ENCODE measurements at regions not wholly inside any gene's neighbourhood (a gene's known extent, or its start where the extent isn't known, plus 50 kb on each side); places are given as distances from the start of the nearest gene placed in this dataset.

DNA sequence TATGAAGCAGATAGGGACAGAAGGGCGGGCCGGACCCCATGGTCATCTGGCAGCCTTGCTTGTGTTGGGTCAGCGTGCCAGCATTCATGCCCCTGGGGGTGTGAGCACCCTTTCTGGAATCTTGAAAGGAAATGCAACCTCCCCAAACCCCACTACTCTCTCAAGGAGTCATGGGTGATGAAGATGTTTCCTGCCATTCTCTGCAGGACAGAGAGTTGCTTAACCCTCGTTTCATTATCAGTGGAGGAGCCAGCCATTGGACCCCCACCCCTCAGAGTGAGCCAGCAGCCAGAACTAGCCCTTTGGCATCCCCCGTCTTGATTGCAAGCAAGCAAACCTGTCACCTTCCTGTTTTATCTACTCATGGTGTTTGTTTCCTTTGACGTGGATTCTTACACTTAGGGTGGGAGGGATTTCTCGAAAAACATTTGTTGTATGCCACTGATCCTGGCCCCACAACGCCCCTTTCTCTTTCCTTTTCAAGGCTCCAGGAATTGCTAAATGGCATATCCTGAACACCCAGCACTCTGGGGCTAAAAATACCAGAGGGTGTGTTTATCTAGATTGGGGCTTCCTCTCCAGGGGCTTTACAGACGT lies 258.3 kb downstream of the ETS1 start:
- peak; percentile 37 for DNase-seq (ENCODE audit: low read depth)

DNA sequence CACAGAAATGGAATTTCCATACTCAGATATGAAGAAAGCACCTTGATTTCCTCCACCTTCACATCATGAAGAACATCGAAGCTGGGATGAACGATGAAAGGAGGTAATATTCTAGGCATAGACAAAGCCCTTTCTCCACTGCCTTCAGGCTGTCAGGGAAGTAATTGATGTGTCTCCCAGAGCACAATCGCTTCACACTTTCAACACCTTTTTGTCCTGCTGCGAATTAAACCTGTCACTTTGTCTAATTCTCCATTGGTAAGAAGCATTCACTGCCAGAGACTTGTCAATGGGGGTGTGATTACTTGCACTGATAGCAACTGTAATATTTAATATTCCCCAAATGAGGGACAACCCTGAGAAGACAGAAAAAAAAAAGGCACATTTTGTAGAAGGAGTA lies 260.1 kb downstream of the ETS1 start:
- no peak for DNase-seq (ENCODE audit: low read depth)

DNA sequence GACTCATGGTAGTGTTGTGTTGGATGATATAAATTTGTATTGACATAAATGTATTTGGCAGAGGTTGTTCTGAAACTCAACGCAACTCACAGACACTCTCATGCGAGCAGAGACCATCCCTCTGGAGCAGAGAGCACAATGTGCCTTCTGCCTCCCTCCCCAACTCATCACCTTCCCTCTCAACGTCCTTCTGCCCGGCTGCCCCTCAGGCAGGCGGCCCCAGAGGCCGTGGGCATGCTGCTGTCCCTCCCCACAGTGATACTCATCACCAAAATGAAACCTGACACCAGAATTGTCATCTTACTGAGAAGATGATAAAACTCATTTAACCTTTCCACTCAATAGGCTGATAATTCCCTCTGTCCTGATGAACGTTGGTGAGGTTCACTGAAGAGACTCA lies 260.6 kb downstream of the ETS1 start:
- DNase-seq (ENCODE audit: low read depth): no peak

DNA sequence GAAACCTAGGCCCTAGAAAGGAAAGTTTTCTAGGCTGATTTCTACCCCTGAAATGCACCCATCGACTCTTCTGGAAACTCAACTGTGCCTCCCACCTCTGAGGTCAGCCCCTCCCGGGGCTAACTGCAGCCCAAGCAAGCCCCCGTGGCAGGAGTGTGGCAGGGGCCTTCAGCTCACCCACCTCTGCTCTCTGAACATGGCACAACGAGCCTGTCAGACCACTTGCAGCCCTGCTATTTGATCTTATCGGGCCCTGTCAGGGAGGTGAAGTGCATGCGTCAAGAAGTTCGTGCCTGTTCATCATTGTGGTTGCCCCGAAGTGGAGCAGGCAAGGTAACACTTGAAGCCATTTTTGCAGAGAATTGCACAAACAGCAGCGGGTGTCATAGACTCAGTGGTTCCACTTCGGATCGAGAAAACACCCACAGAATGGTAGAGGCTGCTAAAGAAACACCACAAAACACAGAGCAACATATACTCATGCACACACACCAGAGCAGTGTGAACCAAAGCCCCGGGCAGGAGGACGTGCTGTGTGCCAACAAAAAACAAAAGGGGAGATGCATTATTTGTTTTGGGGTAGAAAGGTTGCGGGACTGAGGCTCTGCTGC lies 262.7 kb downstream of the ETS1 start:
- DNase-seq (ENCODE audit: low read depth): no peak

DNA sequence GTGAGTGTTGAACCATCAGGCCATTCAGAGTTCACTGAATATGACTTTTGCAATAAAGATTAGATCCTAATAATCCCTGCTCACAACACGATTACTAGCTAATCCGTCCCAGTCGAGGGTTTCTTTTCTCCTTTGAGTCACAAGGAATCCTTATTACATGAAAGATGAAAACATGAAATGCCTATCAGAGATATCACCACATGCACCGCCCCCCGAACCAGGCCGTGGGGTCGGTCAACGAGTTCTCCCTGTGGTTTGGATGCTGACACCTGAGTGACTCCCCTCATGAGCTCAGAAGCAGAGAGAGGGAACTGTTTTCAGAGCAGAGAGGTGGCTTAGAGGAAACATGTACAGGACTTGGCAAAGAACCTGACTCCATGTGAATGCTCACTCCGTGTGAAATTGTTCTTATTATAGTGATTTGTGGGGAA lies 263.3 kb downstream of the ETS1 start:
- DNase-seq (ENCODE audit: low read depth): no peak

DNA sequence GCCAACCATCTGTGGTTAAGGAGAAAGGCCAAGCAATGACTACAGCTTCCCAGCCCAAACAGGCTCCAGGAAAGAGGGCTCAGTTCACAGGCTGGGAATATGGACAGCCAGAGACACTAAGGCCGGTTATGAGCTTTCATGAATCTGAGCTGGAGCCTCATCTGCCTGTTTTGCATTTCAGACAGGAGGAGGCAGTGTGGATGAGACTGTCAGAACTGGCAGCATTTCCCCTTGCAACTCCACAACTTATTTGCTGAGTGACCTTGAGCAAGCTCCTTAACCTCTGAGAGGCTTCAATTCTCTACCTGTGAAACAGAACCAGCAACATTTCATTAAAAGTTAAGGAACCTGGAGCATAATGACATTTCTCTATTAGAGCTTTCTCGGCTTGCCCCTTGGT lies 264.0 kb downstream of the ETS1 start:
- no peak for DNase-seq (ENCODE audit: low read depth)

DNA sequence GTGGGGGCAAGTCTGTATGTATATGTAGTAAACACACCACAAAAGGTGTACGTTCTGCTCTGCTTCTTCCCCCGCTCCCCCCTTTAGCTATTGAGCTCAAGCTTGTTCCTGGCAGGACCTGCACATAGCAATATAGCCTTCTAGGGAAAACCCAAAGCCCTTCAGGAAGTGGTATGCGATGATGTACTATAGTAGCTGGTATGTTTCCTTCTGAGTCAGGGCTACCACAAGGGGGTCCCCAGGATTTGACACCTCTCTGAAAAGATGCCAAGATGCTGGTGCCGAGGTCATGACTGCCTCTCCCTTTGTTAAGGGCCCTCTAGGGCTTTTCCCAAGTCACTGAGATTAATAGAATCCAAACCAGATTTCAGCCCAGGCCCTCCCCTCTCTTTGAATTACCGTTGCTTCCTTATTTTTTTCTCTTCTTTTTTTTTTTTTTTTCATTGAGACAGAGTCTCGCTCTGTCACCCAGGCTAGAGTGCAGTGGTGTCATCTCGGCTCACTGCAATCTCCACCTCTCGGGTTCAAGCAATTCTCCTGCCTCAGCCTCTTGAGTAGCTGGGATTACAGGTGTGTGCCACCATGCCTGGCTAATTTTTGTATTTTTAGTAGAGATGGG lies 268.4 kb downstream of the ETS1 start:
- peak; percentile 78 for DNase-seq (ENCODE audit: low read depth)

DNA sequence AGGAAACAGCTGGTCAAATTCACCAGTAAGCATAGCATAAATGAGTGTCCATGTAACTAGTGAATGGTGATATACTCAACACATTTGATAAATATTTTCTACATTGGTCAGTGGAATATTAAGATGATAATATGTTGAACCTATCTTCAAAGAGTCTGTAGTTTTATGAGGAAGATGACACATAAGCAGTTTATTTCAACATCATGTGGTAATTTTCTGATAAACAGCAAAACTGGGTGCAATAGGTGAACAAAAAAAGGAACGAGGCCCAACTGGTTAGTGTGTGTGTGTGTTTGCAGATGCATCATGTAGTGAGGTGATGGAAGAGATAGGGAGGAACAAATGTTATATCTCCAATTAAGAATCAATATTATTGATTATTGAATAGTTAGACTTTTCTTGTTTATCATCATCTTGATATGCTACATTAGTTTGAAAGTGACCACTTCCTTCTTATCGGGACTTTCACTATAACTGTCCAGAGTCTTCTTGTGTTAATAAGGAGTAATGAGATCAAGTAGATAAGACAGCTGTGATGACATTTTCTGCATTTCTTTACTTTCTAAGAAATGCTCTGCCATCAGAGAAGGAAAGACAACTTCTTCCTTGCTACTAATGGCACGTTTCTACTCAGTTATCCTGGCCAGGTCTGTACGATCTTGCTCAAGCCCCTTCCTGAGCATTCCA lies 270.7 kb downstream of the ETS1 start:
- no peak for DNase-seq (ENCODE audit: low read depth)

DNA sequence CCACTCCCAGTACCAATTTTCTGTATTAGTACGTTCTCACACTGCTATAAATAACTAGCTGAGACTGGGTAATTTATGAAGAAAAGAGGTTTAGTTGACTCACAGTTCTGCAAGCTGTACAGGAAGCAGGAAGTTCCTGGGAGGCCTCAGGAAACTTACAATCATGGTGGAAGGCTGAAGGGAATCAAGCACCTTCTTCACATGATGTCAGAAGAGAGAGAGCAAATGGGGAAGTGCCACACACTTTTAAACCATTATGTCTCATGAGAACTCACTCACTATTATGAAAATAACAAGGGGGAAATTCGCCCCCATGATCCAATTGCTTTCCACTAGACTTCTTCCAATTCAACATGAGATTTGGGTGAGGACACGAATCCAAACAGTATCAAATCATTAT lies 271.4 kb downstream of the ETS1 start:
- DNase-seq (ENCODE audit: low read depth): no peak

DNA sequence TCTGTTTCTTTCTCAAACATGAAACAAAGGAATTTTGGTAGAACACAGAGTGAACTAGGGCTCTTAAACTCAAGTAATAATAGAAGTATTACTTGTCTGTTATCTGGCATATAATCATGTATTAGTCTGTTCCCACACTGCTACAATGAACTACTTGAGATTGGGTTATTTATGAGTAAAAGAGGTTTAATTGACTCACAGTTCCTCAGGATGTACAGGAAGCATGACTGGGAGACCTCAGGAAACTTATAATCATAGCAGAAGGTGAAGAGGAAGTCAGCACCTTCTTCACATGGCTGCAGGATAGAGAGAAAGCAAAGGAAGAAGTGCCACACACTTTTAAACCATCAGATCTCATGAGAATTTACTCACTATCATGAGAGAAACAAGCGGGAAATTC lies 273.4 kb downstream of the ETS1 start:
- no peak for DNase-seq (ENCODE audit: low read depth)

DNA sequence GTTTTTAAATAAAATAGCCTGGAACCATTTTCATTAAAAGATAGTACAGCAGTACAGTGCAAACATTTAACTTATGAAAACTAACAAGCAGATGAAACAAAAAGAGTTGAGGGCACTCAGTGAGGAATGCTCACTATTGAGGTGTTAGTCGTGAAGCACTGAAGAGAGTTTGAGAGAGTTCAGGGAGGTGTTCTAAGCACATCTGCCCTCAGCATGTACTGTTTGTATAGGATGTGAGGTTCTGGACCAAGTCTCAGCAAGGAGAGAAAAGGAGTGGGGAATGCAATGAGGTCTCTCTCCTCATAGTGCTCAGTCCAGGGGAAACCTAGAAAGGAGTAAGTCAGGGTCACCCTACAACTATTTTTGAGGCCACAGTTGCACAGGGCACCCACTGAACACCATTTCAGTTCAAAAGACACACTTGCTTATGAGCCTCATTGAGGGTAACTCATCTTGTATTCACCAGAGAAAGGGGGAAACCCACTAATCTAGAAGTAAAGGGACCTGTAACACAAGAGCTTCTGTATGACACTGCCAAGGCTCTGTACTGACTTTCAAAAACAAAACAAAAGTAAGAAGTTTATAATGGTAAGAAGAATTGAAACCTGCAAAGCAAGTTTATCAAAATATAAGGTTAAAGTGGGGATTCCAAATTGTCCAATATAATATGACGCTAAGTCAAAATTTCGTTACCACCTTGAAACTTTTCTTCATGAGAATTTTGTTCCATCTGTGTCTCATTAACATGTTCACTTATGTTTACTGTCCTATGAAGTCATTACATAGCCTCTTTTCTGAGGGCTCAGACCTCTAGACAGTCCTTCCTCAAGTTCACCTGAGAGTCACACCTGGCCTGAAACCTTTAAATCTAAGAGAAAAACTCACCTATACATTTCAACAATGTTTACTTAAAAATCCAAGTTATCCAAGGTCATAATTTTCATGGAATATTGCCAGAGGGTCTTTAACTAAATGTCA lies 275.3 kb downstream of the ETS1 start:
- DNase-seq (ENCODE audit: low read depth): no peak

DNA sequence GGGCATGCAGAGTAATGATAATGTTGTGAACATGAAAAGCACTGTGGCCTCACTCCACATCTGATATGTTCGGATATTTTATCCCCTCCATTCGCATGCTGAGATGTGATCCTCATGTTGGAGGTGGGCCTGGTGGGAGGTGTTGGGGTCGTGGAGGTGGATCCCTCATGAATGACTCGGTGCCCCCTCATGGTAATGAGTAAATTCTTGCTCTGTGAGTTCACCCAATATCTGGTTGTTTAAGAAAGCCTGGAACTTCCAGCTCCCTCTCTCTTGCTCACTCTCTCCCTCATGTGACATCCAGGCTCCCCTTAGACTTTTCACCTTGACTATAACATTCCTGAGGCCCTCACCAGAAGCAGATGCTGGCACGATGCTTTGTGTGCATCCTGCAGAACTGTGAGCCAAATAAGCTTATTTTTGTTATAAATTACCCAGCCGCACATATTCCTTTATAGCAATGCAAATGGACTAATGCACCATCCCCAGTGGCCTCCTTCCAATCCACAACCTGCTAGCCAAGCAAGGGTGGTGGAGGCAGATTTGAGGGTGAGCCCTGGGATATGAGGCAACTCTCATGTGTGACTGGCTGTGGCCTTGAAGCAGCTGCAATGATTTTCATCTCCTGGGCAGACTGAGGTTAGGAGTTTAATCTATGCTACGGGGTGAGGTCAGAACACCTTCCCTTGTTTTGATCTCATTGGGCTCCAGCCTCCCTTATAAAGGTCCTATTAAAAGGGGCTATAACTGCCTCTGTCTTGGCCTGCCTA lies 276.5 kb downstream of the ETS1 start:
- peak; percentile 40 for DNase-seq (ENCODE audit: low read depth)

DNA sequence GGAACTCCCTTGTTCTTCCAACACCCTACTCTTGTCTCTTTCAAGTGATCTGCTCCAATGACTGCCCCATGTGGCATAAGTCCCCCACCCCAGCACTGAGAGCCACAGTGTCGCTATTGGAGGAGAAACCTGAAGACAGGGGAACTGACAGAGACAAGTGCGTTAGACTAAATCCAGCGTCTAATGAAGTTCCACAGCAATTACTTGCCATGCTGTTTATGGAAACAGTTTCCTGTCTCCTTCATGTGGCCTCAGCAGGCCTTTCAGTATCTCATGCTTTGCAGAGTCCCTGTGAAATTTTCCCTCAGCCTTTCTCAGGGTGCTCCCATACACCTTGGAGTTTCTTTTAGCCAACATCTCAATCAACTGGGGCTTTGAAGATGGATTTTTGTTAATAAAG lies 277.4 kb downstream of the ETS1 start:
- DNase-seq (ENCODE audit: low read depth): no peak

DNA sequence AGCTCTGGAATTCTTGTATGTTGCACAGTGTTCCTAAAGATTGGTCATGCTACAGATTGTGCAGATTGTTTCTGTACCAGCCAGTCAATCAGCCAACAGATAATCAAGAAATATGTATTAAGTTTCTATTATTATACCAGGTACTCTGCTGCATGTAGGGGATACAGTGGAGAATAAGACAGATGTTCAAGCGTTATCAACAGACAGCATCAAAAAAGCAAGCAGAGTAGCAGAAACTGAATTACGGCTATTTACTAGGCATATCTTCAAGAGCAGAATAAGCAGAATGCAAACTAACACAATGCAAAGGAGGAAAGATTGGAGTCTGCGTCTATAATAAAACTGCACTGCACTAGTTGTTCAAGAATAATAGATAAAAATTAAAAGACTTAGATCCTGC lies 278.6 kb downstream of the ETS1 start:
- DNase-seq (ENCODE audit: low read depth): no peak

DNA sequence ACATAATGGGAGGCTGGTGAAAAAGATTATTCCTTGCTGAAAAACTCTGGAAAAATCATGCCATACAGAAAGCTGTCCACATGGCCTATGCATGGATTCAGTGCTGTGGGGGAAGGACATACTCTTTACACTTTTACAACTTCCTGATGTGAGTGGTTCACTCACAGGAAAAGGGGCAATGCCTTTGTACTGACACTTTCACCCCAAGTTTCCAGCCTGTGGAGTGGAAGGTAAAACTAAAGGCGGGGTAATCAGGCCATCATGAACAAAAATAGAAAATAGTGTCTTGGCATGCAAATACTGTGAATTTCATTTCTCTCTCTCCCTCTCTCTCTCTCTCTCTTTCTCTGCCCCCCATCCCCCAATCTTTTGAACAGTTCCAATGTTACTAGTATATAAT lies 281.8 kb downstream of the ETS1 start:
- no peak for DNase-seq (ENCODE audit: low read depth)

DNA sequence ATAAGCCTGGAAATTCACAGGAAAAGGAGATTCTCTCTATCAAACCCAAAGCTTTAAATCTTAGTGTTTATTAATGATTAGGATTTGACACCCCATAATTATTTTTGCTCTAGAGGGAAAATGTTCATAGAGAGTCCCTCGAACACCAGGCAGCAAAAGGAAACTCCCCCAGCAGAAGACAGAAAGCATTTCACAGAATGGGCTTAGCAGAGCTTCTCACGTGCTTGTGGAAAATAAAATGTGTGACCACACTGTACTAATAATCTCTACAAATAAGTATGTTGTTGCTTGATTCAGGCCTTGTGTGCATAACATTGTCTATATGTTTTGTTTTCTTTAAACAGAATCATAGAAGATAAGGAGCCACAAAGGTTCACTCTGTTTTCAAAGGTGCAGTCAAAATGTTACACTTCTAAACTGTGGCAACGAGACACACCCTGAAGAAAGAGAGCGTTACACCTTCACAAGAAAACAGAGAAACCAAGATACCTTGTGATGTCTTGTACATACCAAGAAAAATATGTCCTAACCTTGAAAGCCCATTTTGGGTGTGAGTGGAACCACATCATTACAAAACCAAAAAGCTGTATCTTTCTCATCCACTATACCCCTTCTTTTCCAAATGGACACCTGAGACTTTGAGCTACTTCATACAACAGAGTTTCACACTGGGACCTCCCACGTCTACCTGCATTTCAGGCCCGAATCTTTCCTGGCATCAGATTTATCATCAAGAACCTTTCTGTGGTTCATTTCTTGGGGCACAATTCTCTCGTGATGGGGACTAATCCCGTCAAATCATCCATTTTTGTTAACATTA lies 282.5 kb downstream of the ETS1 start:
- no peak for DNase-seq (ENCODE audit: low read depth)

DNA sequence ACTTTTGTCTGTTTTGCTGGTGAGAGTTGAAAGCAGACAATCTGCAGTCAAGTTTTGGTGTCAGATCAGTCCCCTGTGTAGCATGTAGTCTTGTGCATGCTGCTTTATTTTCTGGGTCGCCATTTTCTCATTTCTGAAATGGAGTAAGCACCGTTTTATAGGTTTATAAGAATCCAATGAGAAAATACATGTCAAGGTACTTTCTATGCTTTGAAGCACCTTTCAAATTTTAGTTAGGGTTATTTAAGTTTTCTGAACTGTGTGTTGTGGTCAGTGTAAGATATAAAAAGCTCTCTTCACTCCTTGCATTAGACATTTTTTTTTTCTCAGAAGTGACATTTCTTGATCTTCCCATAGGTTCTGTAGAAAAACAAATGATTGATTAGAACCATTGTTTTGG lies 283.2 kb downstream of the ETS1 start:
- no peak for DNase-seq (ENCODE audit: low read depth)

DNA sequence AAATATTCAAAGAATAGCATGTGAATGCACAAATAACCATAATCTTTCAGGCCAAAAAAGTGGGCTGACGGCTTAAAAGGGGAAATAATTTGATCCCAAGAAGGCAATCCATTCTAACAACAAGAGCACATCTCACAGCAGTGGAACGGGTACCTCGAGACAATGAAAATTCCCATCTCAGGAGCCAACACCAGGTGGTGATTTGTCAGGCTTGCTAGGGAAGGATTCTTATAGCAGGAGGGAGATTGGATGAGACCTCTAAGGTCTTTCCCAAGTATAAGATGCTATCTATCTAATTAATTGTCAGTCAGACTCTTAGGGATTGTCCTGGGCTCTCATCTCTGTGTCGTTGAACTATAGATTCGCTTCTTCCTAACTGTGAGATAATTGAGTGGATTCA lies 284.0 kb downstream of the ETS1 start:
- no peak for DNase-seq (ENCODE audit: low read depth)

DNA sequence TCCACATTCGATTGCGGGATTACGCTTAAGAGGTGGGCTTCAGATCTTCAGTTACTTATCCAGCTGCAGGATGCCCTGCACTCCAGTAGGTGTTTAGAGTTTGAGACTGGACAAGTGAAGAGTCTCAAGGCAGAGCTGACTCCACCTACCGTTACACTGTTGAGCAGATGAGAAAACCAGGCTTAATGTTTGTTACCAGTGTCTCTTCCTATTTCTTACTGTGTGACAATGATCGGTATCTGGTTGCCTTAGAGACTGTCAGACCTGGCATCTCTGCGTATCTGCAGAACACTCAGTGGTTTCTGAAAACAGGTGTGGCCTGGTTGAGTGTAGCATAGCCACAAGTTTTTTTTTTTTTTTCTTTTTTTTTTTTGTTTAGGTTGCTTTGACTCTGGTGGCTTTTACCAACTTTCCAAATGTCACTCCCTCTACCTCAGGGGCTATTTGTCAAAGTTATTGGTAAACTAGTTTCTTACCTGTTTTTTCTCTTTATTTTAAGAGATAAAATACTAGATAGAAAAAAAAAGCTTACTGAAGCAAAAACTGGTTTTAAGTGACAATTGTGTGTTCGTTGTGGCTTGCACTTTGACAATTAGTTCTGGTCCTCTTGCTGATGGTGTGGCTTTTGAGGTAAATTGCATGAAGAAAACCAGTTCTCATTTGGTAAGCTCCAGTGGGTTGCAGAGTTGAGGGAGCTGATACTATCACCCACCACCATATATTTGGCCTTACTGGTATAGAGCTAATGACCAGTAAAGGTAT lies 284.8 kb downstream of the ETS1 start:
- DNase-seq (ENCODE audit: low read depth): no peak

Data from Daoy (cell line).